GM18508 (cell line): ENCODE measurements at regions not wholly inside any gene's neighbourhood (a gene's known extent, or its start where the extent isn't known, plus 50 kb on each side); places are given as distances from the start of the nearest gene placed in this dataset.

ENCODE experiments used
- ATAC-seq: cut with Tn5 transposase; IDR thresholded peaks from one replicate; pipeline ENCODE4 v1.9.1; 2021; ENCODE audit warnings: moderate number of reproducible peaks; ENCODE audit not compliant: insufficient read depth, unreplicated experiment

DNA sequence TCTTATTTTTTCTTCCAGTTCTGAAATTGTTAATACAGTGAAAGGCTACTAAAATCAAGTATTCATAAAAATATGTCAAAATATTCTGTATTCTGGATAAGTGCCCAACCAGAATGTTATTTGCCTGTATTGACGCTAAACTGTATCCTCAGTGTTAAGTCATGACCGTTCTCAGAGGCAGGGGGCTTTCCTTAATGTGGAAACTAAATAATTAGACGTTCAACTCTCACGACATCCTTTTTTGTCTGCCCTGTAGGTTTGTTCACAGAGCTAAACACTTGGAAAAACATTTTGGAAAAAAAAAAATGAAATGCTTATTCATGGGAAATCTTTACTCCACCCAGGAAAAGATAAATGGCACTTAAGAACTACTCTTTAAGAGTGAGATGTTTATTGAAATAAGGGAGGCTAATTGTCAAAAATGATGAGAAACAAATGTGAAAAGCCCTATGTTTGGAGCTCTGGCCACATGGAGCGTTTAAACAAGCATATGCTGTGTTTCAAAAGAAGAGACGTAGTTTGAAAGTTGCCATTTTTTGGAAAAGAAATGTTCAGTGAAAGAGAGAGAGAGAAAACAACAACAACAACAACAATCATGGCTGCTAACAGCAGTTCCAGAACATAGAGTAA lies 453.1 kb upstream of the MARCKS start:
- no peak for ATAC-seq

DNA sequence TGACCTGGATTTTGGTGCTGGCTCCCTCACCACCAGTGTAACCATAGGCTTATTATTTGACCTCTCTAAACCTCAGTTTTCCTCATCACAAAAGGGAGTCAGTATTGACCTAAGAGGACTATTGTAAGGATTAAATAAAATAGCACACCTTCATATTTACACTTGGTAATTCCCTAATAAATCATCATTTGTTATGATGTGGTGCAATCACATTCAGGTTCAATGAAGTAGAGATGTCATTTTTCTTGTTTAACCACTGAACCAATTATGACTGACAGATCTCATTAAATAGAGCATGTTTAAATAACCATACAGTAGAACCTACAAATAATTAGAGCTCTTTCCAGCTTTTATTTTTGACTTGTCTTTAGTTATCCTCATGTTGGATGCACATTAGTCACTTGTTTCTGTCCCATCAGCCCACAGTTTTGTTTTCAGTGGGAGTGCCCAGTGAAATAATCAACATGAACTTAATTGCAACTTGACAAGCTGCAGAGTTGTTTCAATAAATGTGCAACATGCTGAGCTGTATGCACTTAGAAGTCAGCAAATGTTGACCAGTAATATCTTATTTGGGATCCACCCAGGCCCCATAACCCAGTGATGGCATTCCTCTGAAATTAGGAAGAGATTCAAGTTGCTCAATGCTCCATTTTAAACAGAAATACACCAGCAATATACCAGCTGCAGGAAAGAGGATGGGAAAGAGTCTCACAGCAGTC lies 451.7 kb upstream of the MARCKS start:
- no peak for ATAC-seq

DNA sequence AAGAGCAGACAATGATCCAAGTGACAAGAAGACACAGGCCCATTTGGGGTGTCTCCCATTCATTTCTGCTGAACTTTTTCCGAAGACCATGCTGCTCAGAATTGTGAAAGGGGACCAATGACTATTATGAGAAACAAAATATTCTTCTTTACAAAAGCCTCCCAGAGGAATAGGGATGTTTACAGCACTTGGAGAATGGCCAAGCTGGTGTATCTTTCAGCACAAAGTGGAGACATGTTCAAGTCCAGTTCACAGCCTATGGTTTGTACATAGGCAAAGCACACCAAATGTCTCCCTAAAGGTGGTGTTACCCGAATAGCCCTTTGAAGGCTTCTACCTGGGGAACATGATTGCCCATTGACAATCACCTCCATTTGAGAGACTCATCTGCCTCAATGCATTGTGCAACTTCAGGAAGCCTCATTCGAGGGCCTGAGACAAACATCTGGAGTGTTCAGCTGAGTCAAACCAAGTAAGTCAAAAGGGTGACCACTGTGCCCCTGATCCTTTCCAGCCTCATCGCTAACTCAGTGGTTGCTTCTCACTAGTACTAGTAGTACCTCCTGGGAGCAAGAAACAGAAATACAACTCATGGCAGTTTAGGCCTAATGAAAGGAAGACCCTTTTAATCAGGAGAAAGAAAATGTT lies 451.0 kb upstream of the MARCKS start:
- no peak for ATAC-seq

DNA sequence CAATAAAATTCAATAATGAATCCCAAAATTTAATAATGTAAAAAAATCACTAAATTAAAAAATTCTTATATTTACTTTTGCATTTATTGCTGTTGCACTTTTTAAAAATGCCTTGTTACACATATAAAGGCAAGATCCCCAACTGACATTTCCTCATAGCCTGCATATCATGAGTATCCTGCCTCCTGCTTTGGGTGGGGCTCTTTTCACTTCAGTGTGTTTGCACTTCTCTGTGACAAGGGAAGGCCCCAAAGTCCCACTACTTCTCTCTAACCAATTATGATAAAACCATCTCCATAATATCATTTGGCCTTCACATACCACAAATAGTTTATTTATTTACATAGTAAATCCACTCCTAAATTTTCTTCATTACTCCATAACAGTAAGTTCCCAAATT lies 446.1 kb upstream of the MARCKS start:
- no peak for ATAC-seq

DNA sequence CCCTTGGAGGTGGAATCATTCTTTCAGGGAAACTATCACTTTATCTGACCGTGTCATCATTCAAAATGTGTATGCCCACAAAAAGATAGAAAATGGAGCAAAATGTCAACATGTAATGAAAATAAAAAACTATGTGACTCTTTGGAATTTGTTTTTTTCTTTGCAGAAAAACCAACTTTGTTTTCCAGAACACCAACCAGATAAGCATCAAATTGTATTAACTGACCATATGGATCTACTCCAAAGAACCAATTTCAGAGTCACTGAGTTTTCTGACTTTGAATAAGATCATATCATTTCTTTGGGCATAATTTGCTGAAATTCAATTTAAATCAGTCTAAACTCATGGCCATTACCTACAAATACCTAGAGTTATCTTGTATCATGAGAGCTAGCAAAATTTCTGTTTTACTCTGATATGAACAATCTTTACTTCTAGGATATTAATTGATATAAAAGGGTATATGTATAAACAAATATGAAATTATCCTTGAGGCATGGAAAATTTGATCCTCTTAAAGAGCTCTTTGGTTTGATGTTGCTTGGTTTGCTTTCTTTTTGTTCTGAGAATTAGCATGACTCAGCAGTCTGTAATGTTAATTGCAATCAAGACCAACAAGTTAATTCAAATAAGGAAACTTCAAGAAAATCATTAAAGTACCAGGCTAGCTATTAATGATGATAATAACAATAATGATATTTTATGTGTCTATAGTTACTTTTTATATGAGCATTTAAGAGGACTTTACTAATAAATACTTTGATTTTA lies 444.4 kb upstream of the MARCKS start:
- no peak for ATAC-seq

DNA sequence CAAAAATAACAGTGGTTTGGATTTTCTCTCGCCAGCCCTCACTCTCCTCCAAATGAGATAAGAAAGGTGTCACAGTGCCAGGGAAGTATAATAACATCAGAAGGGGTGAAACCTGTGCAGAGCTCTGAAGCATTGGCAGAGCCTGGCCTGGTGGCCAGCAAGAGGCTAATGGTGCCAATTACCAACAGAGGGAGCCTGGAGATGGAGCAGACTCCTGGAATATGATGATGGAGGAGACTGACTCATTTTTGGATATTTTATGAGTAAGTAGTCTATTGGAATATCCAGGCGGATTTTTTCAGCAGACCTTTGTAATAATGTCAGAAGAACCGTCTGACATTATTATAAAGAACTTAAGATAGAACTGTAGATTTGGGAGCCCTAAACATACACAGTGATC lies 442.6 kb upstream of the MARCKS start:
- no peak for ATAC-seq

DNA sequence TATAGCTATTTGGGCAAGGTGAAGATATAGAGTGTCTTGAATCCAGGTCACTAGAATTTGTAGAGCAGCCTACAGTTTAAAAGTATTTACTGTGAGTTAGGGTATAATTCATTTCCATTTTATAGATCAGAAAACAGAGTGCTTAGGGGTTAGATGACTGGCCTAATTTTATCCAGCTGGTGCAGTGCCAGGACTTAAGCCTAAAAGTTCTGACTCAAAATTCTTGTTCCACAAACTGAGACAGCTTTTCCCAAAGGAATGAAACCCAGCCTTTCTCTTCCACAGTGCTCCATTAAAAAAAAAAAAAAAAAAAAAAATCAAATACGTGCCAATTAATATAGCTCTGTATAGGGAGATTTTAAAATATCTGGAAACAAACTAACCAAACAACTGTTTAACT lies 441.0 kb upstream of the MARCKS start:
- ATAC-seq: no peak

DNA sequence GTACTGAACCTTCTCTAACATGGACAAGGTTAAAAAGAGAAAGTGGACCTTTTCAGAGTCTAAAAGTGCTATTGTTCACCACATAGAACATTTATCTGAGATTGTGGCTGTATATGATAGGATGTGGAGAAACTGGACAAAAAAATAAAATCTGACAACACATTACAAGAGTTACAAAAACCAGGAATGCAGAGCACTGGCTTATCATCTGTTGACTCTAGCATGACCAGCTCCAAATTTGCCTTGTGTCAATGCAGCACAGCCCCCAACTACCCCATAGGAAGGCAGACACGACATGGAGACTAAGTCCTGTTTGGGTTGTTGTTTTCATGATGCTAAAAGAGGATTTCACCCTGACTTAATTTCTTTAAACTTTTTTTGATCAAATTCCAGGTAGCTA lies 436.9 kb upstream of the MARCKS start:
- ATAC-seq: no peak

DNA sequence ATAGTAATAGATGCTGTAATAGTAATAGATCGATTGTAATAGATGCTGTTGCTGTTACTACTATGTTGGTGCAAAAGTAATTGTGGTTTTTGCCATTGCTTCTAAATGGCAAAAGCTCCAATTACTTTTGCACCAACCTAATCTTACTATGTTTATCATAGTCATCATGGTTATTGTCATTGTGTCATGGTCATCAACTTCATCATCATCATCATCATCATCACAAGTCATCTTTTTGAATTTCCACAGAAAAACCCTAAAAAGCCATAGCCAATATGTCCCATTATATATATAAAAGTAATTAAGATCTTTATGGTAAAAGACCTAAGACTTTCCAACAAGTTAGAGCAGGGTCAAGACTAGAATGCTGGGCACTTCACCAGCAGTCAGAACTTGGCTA lies 435.1 kb upstream of the MARCKS start:
- ATAC-seq: no peak

DNA sequence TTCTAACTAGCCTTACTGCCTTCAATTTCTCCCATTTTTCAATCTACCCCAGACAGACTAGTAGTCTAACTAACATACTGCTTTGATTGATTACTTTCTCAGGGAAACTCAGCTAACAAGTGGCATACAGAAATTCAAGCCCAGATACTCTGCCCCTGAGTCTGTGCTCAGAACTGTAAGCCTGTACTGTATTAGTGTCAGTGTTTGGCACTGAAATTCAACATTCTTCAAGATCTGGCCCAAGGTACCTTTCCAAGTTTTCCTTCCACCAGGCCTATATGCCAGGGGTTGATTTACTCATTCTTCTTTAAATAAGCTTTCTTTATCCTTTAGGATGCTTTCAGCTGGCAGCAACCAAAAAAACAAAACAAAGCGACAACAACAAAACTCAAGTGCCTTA lies 433.2 kb upstream of the MARCKS start:
- ATAC-seq: no peak

DNA sequence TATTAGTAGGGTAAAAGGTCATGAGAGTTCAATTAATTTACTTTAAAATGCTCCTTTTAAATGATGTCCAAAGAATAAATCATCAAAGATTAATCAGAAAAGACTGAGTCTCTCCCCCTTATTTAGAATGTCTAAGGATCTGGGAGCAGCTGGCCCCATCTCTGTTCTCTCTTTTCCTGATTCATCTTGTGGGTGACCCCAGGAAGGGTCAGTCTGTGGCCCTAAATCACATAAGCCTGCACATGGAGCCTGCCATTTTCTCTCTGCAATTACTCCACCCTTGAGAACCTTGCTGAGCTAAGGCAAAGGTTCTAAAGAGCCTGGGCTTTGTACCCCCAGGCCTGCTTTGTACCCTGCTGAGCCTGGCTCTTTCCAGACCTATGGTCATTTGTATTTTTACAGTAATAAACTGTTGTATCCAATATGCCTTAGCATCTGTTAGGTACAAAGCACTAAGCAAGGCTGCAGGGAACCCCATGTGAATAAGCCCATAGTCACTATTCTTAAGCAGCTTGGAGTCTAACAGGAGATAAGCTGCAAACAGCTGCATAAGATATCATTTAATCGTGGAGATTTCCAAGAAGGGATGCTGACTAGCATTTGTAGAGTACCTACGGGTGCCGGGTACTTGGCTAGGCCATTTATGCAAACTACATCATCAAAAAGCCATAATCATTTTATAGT lies 431.0 kb upstream of the MARCKS start:
- no peak for ATAC-seq

DNA sequence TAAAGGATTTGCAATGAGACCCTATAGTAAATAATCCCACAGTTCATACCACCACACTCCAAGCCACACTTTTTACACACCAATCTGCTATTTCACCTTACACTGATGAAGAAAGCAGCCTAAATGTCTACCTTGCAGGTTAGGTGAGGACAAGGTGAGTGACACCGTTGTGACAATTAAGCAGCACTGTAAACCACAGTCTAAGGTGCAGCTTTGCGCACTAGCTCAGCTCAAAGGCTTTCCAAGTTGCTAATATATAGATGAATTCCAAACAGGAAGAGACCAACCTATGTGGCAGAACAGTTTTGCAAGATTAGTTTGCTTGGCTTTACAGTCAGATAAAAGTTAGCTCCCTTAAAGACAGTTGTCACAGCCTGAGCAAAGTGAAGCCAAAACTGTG lies 429.5 kb upstream of the MARCKS start:
- no peak for ATAC-seq

DNA sequence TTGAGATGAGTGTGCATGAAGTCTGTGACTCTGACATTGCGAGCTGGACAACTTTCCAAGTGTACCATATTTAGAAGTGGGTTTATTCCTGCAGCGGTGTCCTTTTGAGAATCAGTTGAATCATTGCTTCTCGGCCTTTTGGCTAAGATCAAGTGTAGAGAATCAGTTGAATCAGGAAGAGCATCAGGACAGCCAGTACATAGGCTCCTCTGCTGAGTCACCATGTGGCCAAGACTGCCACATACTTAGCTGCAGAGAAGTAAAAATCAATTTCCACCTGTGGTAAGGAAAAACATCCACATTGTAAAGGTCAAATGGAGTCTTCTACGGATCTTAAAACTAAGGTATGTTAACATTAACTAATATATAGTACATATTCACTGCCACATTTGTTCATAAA lies 428.4 kb upstream of the MARCKS start:
- ATAC-seq: no peak

DNA sequence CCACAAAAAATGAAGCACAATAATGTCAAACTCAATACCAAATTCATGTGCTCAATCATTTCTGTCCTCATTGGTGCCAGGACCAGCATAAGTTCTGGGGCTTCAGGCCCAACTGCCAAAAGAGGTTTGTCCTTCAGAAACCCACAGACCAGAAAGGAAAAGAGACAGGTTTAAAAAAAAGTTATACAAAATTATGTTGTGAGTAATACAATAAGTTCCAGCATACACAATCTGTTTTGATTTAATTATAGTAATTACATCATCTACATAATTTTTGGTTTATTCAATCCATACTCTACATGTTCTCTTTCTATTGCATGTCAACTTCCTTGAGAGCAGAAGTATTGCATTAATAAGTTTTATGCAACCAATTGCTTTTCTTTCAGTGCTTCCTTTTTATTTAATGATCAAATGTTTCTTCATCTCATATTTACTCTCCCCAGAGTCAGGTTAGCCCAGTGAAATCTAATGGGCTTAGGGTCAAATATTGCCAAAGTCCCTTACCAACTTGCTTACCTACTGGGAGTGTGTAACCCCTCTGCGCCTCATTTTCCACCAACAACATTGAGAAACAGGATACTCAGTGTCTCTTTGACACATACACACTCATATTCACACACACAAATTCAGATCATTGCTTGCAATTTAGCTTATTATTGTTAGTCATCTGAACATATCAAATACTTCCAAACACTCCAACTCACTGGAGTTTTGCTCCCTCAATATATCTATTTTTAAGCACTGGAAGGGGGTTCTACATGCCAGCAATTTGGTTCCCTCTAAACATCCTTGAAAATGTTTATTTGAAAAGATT lies 424.4 kb upstream of the MARCKS start:
- no peak for ATAC-seq

DNA sequence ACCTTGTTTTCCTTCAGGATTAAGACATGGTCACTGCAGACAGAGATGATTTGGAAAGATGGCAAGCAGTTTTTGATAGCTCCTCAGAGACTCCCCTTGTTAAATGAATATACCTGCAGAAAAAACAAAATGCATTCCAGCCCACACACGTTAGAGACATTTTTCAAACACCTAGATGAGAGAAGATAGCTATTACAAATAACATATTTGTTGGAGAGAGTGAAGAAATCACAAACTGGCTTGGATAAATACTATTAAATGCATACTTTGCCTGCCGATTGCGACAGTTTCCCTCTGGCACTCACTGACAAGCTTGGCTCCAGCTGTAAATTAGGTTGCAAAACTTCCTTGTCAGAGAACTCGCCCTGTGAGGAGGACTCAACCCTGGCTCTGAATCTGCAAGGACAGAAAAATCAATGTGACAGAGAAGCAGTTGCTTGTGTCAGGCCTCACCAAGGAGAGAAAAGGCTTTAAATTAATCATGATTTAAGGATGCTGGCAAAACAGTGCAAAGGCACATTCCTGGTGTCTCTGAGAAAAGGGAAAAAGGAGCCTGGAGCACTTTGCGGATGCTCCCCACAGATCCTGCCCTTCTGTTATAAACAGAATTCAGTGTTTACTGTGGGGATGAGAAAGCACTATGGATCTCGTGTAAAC lies 423.7 kb upstream of the MARCKS start:
- no peak for ATAC-seq

DNA sequence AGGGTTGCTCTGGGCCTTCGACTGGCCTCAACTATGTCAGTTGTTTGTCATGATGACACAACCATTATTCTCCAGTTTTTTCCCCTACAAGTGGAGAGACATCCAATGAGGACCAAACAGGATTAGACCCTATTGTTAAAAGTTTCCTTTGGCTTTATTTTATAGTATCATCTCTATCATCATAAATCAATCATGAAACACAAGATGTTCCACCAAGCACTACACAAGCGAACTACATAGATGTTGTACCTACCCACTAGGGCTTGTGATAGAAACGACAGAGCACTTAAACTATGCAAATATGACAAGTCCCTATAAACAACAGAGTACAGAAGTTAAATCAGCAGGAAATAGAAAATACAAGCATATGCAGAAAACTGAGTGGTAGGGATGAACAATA lies 422.5 kb upstream of the MARCKS start:
- no peak for ATAC-seq

DNA sequence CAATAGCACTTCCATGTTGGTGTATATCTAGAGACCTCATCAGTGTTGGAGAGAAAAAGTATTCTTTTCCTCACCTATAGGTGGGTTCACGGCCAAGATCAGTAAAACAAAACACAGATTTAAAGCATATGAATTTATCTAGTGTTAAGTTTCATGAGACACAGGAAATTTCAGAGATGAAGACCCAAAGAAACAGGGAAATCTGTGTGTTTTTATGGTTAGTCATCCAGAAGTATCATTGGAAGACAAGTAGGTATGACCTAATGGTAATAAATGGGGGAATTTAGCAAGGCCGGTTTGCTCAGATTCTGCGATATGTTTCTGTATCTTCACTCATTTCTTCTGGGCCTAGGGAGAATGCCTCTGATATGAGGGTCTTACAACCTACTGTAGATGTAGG lies 419.6 kb upstream of the MARCKS start:
- ATAC-seq: no peak

DNA sequence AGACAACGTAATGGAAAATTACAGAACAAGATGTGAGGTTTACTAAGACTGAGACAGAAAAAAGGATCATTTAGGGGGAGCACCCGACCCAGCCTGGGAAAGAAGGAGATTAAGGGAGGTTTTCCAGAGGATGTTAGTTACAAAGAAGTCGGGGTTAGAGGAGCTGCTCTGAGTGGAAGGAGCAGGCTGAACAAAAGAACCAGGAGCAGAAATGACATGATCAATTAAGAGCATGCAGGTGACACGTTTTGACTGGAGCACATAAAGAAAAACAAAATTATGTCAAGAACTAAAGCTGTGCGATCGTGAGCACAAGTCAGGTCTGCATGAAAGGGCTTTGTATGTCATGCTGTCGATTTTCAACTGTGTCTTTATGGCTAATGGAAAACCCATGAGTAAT lies 417.3 kb upstream of the MARCKS start:
- ATAC-seq: no peak

DNA sequence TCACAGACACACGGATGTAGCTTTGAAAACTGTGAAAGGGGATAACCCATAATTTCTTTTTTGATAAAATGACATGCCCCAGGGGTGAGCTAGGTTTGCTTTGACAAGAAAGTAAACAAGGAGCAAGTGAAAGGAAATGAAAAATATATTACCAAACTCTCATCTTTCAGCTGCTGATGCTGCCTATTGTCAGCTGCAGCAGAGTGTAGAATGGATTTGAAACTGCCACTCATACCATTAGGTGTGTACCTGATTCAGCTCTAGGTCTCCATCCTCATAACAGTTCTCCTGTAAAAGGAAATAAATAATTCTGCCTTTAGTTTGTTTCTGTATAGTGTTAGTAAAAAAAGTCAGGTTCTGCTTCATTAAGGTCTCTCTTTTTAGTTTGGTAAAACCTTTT lies 415.1 kb upstream of the MARCKS start:
- no peak for ATAC-seq
